SK-N-SH (cell line): ENCODE measurements at regions not wholly inside any gene's neighbourhood (a gene's known extent, or its start where the extent isn't known, plus 50 kb on each side); places are given as distances from the start of the nearest gene placed in this dataset.

ENCODE experiments used
- CTCF ChIA-PET: fragments of 300-600, 350-600 bp; formaldehyde crosslinking; extraction: SDS; loops from one replicate; lab custom pipeline; 2021; lab: Yijun Ruan, JAX
- POLR2A ChIA-PET: fragments of 350-600 bp; sonication (Branson Sonifier 250); formaldehyde crosslinking; extraction: SDS; loops from one replicate; lab custom pipeline; 2020; ENCODE audit warnings: antibody characterized with exemption, inconsistent platforms; lab: Yijun Ruan, JAX
- DNase-seq: peaks from one replicate; pipeline ENCODE4 v3.0.0; 2012
- H2AFZ ChIP-seq: fragments of 200-600 bp; sonication (generic); 2 replicates; pipeline ENCODE4 v1.8.1; 2016; ENCODE audit warnings: antibody characterized with exemption, mild to moderate bottlenecking, low read depth
- H3F3A ChIP-seq: fragments of 200-600 bp; sonication (generic); replicated peaks from 2 replicates; pipeline ENCODE3; 2016; ENCODE audit warnings: antibody characterized with exemption, mild to moderate bottlenecking; ENCODE audit not compliant: insufficient read depth
- H3K27ac ChIP-seq, 2 experiments: fragments of 200-500 bp in 1 of 2; fragments of 200-600 bp in 1 of 2; sonication (Bioruptor generic) in 1 of 2; sonication (generic), shearing (Covaris generic) in 1 of 2; 2 replicates each; pipeline versions ENCODE4 v1.5.1 to v1.6.1; 2014 to 2016; ENCODE audit warnings: low read depth in 2 of 2, inconsistent platforms in 1 of 2, low read length in 1 of 2, mild to moderate bottlenecking in 1 of 2, mixed read lengths in 1 of 2
- H3K27me3 ChIP-seq: fragments of 200-600 bp; sonication (generic), shearing (Covaris generic); 2 replicates; pipeline ENCODE4 v1.6.1; 2016; ENCODE audit warnings: mixed run types; ENCODE audit not compliant: insufficient read depth
- H3K36me3 ChIP-seq, 2 experiments: fragments of 200-500 bp in 1 of 2; fragments of 200-600 bp in 1 of 2; sonication (Bioruptor generic) in 1 of 2; sonication (generic) in 1 of 2; replicated peaks in 1 of 2; 2 replicates each; pipeline versions ENCODE3 to v1.5.1; 2014 to 2016; ENCODE audit warnings: low read length in 1 of 2, mild to moderate bottlenecking in 1 of 2; ENCODE audit not compliant: insufficient read depth in 2 of 2, control insufficient read depth in 1 of 2
- H3K4me1 ChIP-seq, 2 experiments: fragments of 200-500 bp in 1 of 2; fragments of 200-600 bp in 1 of 2; sonication (Bioruptor generic) in 1 of 2; sonication (generic), shearing (Covaris generic) in 1 of 2; 2 replicates each; pipeline versions ENCODE4 v1.5.1 to v1.6.1; 2014 to 2016; ENCODE audit warnings: low read depth in 1 of 2, low read length in 1 of 2, mixed run types in 1 of 2; ENCODE audit not compliant: insufficient read depth in 2 of 2, control insufficient read depth in 1 of 2
- H3K4me2 ChIP-seq: fragments of 200-600 bp; sonication (generic), shearing (Covaris generic); 2 replicates; pipeline ENCODE4 v1.6.1; 2017; ENCODE audit warnings: mixed run types
- H3K4me3 ChIP-seq, 2 experiments: fragments of 200-500 bp in 1 of 2; fragments of 200-600 bp in 1 of 2; sonication (Bioruptor generic) in 1 of 2; sonication (generic), shearing (Covaris generic) in 1 of 2; 2 replicates each; pipeline versions ENCODE4 v1.5.1 to v1.8.1; 2014 to 2016; ENCODE audit warnings: low read depth in 2 of 2, inconsistent platforms in 1 of 2, low read length in 1 of 2, mild to moderate bottlenecking in 1 of 2, mixed read lengths in 1 of 2, moderate library complexity in 1 of 2
- H3K79me2 ChIP-seq: fragments of 200-600 bp; sonication (generic); 2 replicates; pipeline ENCODE4 v1.8.1; 2017; ENCODE audit warnings: mild to moderate bottlenecking; ENCODE audit not compliant: insufficient read depth
- H3K9ac ChIP-seq: fragments of 200-600 bp; sonication (generic); 2 replicates; pipeline ENCODE4 v1.6.1; 2017; ENCODE audit warnings: mixed run types
- H3K9me2 ChIP-seq: fragments of 200-600 bp; sonication (generic); 2 replicates; pipeline ENCODE4 v1.6.1; 2017; ENCODE audit warnings: mixed run types
- H3K9me3 ChIP-seq: fragments of 200-600 bp; sonication (generic); 2 replicates; pipeline ENCODE4 v1.6.1; 2017; ENCODE audit warnings: mixed run types, mild to moderate bottlenecking, moderate library complexity
- H4K20me1 ChIP-seq: fragments of 200-600 bp; sonication (generic); 2 replicates; pipeline ENCODE4 v1.6.1; 2017; ENCODE audit warnings: mild to moderate bottlenecking, mixed run types; ENCODE audit not compliant: insufficient read depth
- FOSL2 ChIP-seq: IDR thresholded peaks from 2 replicates; pipeline ENCODE4 v1.4.0; 2012; ENCODE audit warnings: low read depth, mild to moderate bottlenecking, moderate library complexity, borderline replicate concordance
- FOXJ3 ChIP-seq: sonication (generic); formaldehyde crosslinking; IDR thresholded peaks from 2 replicates; pipeline ENCODE4 v1.5.1; 2020; ENCODE audit warnings: mild to moderate bottlenecking, missing genetic modification reagents
- FOXM1 ChIP-seq: IDR thresholded peaks from 2 replicates; pipeline ENCODE4 v1.4.0; 2012; ENCODE audit warnings: low read depth, mild to moderate bottlenecking
- GATA2 ChIP-seq: sonication (generic); formaldehyde crosslinking; IDR thresholded peaks from 2 replicates; pipeline ENCODE4 v1.5.0; 2020; ENCODE audit warnings: mild to moderate bottlenecking, missing genetic modification reagents
- JUND ChIP-seq: IDR thresholded peaks from 2 replicates; pipeline ENCODE4 v1.4.0; 2012
- MXI1 ChIP-seq: IDR thresholded peaks from 2 replicates; pipeline ENCODE4 v1.6.1; 2012; ENCODE audit warnings: mild to moderate bottlenecking, low read depth, low read length, improper control_type of control experiment
- NFIC ChIP-seq: IDR thresholded peaks from 2 replicates; pipeline ENCODE4 v1.4.0; 2012; ENCODE audit warnings: borderline replicate concordance
- NRF1 ChIP-seq: IDR thresholded peaks from 2 replicates; pipeline ENCODE4 v1.6.1; 2012; ENCODE audit warnings: low read depth, mild to moderate bottlenecking, low read length
- POLR2AphosphoS5 ChIP-seq: IDR thresholded peaks from 2 replicates; pipeline ENCODE4 v1.6.1; 2012; ENCODE audit warnings: low read depth, low read length
- RCOR1 ChIP-seq: fragments of 150-350 bp; IDR thresholded peaks from 2 replicates; pipeline ENCODE4 v1.6.1; 2017; ENCODE audit warnings: antibody characterized with exemption, low read length
- RFX5 ChIP-seq: IDR thresholded peaks from 2 replicates; pipeline ENCODE4 v1.6.1; 2012; ENCODE audit warnings: mild to moderate bottlenecking, improper control_type of control experiment, low read length
- SIN3A ChIP-seq: IDR thresholded peaks from 2 replicates; pipeline ENCODE4 v1.6.1; 2012; ENCODE audit warnings: low read depth, mild to moderate bottlenecking, low read length, moderate library complexity, borderline replicate concordance
- SMC3 ChIP-seq: IDR thresholded peaks from 2 replicates; pipeline ENCODE4 v1.6.1; 2012; ENCODE audit warnings: low read depth, low read length, improper control_type of control experiment
- TEAD4 ChIP-seq: IDR thresholded peaks from 2 replicates; pipeline ENCODE4 v1.4.0; 2012; ENCODE audit warnings: mild to moderate bottlenecking, borderline replicate concordance; ENCODE audit not compliant: insufficient read depth
- YY1 ChIP-seq: IDR thresholded peaks from 2 replicates; pipeline ENCODE4 v1.4.0; 2012; ENCODE audit warnings: low read depth, mild to moderate bottlenecking
- WGBS: methylation state at CpG from one replicate; pipeline ENCODE4 v1.1.6; 2017; ENCODE audit warnings: low lambda C conversion rate; 5-methylcytosine and 5-hydroxymethylcytosine counted together
- TF ChIP-seq, protein P1 (sequence below): fragments of 150-350 bp; IDR thresholded peaks from 2 replicates; pipeline ENCODE4 v1.6.1; 2017; ENCODE audit warnings: antibody characterized with exemption, low read length, low read depth, borderline replicate concordance
- TF ChIP-seq, protein P2 (sequence below): fragments of 150-350 bp; IDR thresholded peaks from 2 replicates; pipeline ENCODE4 v1.6.1; 2016; ENCODE audit warnings: mild to moderate bottlenecking, low read depth, low read length
- TF ChIP-seq, protein P3 (sequence below): IDR thresholded peaks from 2 replicates; pipeline ENCODE4 v1.4.0; 2012; ENCODE audit warnings: low read depth, borderline replicate concordance

DNA sequence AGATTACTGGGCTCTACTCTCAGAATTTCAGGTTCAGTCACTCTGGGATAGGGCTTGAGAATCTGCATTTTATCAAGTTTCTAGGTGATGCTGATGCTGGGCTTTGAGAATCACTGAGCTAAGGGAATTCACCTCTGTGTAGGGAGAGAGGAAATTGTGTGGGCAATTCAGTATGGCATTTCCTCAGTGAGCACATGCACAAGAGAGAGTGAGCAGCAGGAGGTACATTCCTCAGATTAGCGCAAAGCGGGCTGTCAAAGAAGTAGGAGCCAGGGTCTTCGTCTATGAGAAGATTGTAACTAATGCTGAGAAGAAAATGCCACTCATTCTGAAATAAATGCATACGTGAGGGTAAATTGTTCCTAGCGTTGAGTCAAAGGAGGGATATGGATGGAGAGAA lies 175.9 kb downstream of the KIF4B start:
- CTCF ChIA-PET, result no interaction called here
- Histone ChIP-seq H3K9ac (no peak overlapping the region), H3K27me3 (no peaks in the 10 kb centered on the region), H3K4me2 (no peak overlapping the region), H3K4me3 (no peak overlapping the region), H3K36me3 (no peaks in the 10 kb centered on the region), H3K4me1 (no peaks in the 10 kb centered on the region), H3K9me2 (no peaks in the 10 kb centered on the region), H3F3A (no peaks in the 10 kb centered on the region), H3K27ac (no peak overlapping the region), H2AFZ (no peak overlapping the region), H4K20me1 (no peaks in the 10 kb centered on the region), H3K9me3 (no peaks in the 10 kb centered on the region), H3K79me2 (no peaks in the 10 kb centered on the region)
- TF ChIP-seq FOXM1 (no peak), POLR2AphosphoS5 (no peak), RCOR1 (no peak), NFIC (no peak), MXI1 (no peak)
- DNase-seq, result no peak
- POLR2A ChIA-PET, result no interaction called here
- WGBS, result 51% methylated on average over 5 of the region's 5 CpGs

DNA sequence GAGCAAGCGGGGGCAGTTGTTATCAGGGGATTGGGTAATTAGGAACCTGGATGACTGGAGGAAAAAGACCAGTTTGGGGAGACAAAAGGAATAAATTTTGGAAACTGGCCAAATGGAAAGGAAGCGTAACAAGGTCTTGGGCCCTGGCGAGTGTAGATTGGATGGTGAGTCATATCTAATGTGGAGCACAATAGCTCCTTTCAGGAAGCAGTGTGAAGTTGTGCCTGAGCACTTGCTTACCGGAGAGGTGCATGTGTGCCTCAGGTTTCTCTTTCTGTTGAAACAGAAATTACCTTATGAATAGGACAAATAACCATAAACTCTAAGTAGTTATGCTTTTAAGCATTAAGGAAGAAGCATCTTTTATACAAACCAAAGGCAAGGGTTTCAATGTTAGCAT lies 176.4 kb downstream of the KIF4B start:
- H3F3A ChIP-seq, result no peaks in the 10 kb centered on the region
- H3K4me1 ChIP-seq, result no peaks in the 10 kb centered on the region
- H3K27ac ChIP-seq, result no peak overlapping the region
- WGBS, result 27% methylated on average over 4 of the region's 4 CpGs
- H3K27me3 ChIP-seq, result no peaks in the 10 kb centered on the region
- no peak for DNase-seq
- H3K9ac ChIP-seq, result no peak overlapping the region
- ChIA-PET CTCF (no interaction called here), POLR2A (no interaction called here)
- H4K20me1 ChIP-seq, result no peaks in the 10 kb centered on the region
- H3K4me3 ChIP-seq, result no peak overlapping the region
- no peak overlapping the region for H2AFZ ChIP-seq
- no peak overlapping the region for H3K4me2 ChIP-seq
- TF ChIP-seq, protein P1, sequence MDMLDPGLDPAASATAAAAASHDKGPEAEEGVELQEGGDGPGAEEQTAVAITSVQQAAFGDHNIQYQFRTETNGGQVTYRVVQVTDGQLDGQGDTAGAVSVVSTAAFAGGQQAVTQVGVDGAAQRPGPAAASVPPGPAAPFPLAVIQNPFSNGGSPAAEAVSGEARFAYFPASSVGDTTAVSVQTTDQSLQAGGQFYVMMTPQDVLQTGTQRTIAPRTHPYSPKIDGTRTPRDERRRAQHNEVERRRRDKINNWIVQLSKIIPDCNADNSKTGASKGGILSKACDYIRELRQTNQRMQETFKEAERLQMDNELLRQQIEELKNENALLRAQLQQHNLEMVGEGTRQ, result no peak
- TF ChIP-seq SMC3, result no peak
- no peak for TF ChIP-seq POLR2AphosphoS5
- no peak for TF ChIP-seq FOSL2
- no peak for TF ChIP-seq SIN3A
- TF ChIP-seq JUND, result no peak
- no peak for TF ChIP-seq RCOR1
- TF ChIP-seq GATA2 (CRISPR knock-in tag), result no peak
- TF ChIP-seq, protein P2, sequence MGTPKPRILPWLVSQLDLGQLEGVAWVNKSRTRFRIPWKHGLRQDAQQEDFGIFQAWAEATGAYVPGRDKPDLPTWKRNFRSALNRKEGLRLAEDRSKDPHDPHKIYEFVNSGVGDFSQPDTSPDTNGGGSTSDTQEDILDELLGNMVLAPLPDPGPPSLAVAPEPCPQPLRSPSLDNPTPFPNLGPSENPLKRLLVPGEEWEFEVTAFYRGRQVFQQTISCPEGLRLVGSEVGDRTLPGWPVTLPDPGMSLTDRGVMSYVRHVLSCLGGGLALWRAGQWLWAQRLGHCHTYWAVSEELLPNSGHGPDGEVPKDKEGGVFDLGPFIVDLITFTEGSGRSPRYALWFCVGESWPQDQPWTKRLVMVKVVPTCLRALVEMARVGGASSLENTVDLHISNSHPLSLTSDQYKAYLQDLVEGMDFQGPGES, result no peak
- no peak for TF ChIP-seq FOXJ3
- H3K36me3 ChIP-seq, result no peaks in the 10 kb centered on the region
- H3K9me3 ChIP-seq, result no peaks in the 10 kb centered on the region
- no peaks in the 10 kb centered on the region for H3K9me2 ChIP-seq
- H3K79me2 ChIP-seq, result no peaks in the 10 kb centered on the region

DNA sequence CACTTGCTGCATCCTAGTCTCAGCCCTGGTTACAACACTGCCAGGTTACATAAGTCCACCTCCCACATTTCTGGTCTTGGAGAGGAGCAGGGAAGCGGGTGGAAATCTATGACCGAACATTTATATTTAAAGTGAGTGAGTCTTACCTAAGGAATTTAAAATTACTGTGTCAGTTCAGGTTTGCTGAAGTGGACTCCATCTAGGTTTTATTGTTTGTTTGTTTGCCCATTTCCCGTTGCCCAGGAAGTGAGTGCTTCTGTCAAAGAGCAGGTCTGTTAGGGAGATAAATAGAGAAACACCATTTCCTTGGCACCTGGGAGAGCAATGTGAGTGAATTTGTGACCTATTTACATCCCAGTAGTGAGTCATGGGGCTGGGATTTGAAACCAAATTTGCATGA lies 179.5 kb downstream of the KIF4B start:
- H3K4me3 ChIP-seq, result no peak overlapping the region
- no peaks in the 10 kb centered on the region for H3K36me3 ChIP-seq
- no peaks in the 10 kb centered on the region for H4K20me1 ChIP-seq
- H3K27ac ChIP-seq, result no peak overlapping the region
- H3K9ac ChIP-seq, result no peak overlapping the region
- H3K9me3 ChIP-seq, result no peaks in the 10 kb centered on the region
- H3K4me2 ChIP-seq, result no peak overlapping the region
- TF ChIP-seq JUND (no peak), NRF1 (no peak), FOSL2 (no peak), TEAD4 (no peak), YY1 (no peak), POLR2AphosphoS5 (no peak), NFIC (no peak), RFX5 (no peak)
- TF ChIP-seq, protein P3, sequence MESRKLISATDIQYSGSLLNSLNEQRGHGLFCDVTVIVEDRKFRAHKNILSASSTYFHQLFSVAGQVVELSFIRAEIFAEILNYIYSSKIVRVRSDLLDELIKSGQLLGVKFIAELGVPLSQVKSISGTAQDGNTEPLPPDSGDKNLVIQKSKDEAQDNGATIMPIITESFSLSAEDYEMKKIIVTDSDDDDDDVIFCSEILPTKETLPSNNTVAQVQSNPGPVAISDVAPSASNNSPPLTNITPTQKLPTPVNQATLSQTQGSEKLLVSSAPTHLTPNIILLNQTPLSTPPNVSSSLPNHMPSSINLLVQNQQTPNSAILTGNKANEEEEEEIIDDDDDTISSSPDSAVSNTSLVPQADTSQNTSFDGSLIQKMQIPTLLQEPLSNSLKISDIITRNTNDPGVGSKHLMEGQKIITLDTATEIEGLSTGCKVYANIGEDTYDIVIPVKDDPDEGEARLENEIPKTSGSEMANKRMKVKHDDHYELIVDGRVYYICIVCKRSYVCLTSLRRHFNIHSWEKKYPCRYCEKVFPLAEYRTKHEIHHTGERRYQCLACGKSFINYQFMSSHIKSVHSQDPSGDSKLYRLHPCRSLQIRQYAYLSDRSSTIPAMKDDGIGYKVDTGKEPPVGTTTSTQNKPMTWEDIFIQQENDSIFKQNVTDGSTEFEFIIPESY, result no peak
- no peaks in the 10 kb centered on the region for H3F3A ChIP-seq
- H3K9me2 ChIP-seq, result no peaks in the 10 kb centered on the region
- CTCF ChIA-PET, result no interaction called here
- H3K4me1 ChIP-seq, result no peaks in the 10 kb centered on the region
- DNase-seq, result no peak
- POLR2A ChIA-PET, result no interaction called here
- no peaks in the 10 kb centered on the region for H3K79me2 ChIP-seq
- whole genome bisulfite sequencing, result 45% methylated on average over 3 of the region's 3 CpGs
- H2AFZ ChIP-seq, result no peak overlapping the region
- no peaks in the 10 kb centered on the region for H3K27me3 ChIP-seq
